Femur (tissue), 1 donor: ENCODE measurements at regions not wholly inside any gene's neighbourhood (a gene's known extent, or its start where the extent isn't known, plus 50 kb on each side); places are given as distances from the start of the nearest gene placed in this dataset.
A peak's percentile ranks its signal among the peaks of the same experiment; 100 is the strongest.
"Not testable (repeated sequence)": the region's sequence is repeated elsewhere in the genome, so short reads cannot be mapped to it uniquely, and the experiment has no call there.

Experiments used
- DNase-seq: peaks from one replicate; pipeline ENCODE4 v3.0.0-alpha.2; 2017

DNA sequence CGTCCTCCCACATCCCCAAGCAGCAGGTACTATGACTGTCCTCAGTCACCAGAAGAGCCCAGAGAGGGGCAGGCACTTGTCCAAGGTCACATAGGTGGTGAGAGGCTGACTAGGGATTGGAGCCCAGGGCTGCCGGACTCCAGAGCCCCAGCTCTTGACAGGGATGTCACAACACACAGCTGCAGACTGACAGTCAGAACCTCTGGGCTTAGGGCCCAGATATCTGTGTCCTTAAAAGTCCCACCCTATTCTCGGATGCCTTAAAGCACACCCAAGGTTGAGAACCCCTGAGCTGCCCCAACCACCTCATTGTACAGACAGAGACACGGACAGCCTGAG is 622.9 kb downstream of the MATN1 start:
- no peak for DNase-seq

GRCh38 chr1:30099587-30100523 is 623.5 kb downstream of the MATN1 start:
- DNase-seq: no peak

DNA sequence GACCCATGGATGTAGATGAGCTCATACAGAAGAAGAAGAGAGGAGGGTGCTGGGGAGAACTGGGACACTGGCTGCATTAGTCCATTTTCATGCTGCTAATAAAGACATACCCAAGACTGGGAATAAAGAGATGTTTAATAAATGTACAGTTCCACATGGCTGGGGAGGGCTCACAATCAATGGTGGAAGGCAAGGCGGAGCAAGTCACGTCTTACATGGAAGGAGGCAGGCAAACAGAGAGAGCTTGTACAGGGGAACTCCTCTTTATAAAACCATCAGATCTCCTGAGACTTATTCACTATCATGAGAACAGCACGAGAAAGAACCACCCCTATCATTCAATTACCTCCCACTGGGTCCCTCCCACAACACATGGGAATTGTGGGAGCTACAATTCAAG is 625.5 kb downstream of the MATN1 start:
- DNase-seq: not testable (repeated sequence)

DNA sequence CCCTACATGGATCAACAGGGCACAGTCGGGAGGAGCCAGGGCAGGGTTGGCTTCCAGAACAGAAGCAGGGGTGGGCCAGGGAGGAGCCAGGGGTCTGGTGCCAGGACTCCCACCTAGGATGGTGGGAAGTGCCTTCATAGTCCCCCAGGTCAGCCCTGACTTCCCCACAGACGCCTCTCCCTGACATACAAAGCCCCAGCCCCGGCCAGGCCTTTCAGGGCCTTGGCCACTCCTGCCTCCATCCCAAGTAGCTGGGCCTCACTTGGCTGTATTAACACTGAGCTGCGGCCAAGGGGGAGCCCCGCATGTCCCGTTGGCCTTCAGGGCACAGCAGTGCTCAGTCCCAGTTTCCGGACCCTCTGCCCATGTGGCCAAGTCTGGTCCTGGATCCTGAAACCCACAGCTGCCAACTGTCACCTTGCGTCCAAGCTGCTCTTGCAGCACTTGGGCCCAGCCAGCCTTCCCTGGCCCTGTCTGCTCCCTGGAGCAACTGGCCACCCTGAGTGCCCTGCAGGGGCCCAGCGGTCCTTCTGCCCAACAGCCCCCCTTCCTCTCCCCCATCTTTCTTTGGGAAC is 627.8 kb downstream of the MATN1 start:
- DNase-seq: no peak

DNA sequence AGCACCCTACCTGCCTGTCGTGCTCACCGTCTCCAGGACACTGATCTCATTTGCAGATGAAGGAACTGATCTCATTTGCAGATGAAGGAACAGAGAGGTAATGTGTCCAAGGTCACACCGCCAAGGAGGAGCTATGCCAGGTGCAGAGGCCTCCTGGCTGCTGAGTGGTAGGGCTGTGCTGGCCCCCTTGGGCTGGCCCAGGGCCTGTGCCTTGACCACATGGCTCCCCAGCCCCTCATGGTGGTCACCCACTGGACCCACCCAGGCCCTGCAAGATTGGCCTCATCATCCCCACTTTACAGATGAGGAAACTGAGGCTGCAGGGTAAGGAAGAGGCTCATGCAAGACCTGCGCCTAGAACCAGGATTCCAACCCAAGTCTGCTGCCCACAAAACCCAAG is 628.3 kb downstream of the MATN1 start:
- DNase-seq: no peak

- DNase-seq: no peak
Observed at GRCh38 chr1:30092051-30092858, 631.1 kb downstream of the MATN1 start.

DNA sequence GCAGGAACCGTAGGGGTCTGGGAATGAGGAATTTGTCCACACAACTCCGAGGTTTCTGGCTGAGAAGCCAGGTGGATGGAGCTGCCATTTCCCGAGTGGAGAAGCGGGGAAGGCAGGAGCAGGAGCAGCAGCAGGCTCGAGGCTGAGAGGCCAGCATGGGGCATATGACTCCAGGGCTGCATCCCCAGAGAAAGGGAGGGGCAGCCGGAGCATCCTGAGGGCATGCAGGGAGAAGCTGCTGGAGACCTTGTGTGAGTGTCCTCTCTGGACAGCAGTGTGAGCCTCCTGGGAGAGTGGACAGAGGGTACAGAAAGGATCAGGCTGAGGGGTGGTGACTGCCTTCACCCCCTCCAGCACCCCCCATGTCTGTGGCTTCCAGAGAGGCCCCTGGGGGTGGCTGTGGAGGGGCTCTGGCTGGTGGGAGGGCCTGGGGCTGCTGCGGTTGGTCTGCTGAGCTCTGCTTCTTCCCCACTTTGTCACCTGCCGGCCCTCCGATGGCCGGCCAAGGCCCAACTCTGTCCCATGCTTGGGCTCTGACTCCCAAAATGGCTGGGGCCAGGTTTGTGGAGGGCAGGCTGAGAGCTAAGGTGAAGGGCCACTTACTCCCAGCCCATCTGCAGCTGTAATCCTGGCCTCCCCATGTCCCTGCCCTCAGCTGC is 633.1 kb downstream of the MATN1 start:
- DNase-seq: no peak

- DNase-seq: no peak
Observed at GRCh38 chr1:30089024-30089430, 634.4 kb downstream of the MATN1 start.

GRCh38 chr1:30088594-30088993 is 634.8 kb downstream of the MATN1 start:
- no peak for DNase-seq

DNA sequence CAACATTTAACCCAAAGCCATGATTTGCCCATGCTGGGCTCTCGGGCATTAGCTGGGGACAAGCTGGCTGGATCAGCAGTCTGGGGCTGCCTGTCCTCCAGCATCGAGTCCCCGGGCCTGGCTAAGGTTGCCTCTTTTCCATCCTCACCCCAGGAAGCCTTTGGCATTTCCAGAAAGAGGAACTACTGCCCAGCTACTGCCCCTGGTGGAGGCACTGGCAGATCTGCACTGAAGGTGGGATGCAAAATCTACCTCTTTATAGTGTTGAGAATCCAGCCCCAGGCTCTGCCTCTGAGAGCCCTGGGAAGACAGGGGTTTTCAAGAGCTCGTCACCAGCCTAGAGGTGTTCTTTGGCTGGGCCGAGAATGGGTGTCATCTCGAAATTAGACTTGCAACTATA is 635.9 kb downstream of the MATN1 start:
- no peak for DNase-seq

DNA sequence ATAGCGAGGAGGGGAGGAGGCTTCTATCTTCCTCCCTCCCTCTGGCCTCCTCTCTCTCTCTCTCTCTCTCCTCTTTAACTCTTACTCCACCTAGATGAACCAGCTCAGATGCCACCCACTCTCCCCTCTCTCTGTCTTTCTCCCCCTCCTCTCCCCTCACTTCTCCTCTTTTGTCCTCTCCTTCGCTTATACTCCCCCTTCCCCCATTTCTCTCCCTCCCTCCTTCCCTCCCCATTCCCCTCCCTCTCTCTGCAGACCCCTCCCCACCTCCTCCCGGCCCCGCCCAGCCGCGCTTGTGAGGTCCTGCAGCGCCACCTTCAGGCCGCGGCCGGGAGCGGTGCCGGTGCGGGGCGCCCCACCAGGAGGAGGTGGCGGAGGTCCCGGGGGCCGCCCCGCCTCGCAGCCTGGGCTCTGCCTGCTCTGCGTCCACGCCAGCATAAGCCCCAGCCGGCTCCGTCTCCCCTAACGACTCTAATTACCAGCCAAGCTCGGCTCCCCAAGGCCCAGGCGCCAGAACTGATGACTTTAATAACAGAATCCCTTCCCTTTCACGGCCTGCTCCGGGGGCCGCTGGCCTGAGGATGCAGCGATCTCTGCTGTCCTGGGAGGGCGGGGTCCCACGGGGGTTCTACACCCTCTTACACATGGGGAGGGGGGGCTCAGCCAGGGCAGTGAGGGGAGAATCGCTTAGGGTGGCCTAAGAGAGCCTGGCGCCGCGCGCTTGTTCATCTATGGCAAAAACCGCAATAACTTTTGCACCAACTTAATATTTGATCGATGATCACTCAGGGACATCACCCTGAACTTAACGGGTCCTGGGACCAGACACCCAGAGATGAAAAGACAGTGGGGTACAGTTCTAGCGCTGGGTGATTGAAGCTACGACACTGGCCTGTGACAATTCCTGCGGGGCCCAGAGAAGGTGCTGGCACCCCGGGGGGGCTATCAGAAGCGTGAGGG is 637.3 kb downstream of the MATN1 start:
- peak; percentile 76 for DNase-seq

DNA sequence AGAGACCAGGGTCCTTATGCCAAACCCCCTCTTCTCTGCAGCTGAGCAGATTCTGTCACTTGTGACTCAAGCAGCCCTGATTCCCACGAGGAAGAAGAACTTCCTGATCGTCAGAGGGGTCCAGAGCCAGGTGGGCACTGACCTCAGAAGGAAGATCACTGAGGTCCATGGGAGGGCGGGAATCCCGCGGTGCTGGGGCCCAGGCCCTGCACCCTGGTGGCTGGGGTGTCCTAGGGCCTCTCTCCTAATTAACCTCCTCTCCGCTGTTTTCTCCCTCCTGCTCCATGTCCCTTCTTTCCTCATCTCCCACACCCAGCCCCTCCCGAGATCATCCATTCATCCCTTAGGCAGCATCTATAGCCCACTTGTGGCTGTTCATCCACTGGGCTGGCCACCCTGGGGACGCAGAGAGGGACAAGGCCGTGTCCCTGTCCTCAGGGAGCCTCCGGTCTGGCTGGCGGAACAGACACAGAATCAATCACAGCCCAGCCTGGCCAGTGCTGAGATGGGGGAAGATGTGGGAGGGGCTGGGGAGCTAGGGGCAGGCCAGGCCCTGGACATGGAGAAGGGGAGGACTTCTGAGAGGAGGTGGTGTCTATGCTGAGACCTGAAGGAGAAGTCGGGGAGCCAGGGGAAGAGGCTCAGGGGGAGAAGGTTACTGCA is 638.3 kb downstream of the MATN1 start:
- DNase-seq: no peak

DNA sequence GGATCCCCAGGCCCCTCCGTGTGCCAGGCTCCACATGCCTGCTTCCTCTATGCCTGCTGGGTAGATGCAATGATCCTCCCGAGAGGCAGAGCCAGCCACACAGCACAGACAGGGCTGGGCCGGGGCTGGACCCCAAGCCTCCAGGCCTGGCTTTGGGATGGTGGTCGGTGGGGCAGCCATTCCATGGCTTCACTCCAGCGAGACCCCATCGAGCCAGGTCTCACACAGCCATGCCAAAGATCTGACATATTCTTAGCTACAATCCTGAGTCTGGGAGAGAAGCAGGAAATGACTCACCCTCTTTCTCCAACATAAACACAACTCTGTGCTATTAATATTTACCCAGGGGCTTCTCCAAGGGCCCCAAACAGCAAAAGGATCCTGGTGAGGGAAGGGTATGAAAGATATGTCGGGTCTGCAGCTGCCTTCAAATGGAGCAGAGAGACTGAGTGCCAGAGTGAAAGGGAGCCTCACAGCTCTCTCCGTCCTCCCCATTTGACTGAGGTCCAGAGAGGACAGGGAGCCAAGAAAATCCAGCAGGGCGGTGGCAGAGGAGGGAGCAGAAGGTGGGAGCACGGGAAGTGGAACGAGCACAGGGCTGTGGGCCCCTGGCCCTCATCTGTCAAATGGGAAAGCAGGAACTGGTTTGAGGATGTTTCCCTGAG is 639.5 kb downstream of the MATN1 start:
- peak; percentile 57 for DNase-seq

DNA sequence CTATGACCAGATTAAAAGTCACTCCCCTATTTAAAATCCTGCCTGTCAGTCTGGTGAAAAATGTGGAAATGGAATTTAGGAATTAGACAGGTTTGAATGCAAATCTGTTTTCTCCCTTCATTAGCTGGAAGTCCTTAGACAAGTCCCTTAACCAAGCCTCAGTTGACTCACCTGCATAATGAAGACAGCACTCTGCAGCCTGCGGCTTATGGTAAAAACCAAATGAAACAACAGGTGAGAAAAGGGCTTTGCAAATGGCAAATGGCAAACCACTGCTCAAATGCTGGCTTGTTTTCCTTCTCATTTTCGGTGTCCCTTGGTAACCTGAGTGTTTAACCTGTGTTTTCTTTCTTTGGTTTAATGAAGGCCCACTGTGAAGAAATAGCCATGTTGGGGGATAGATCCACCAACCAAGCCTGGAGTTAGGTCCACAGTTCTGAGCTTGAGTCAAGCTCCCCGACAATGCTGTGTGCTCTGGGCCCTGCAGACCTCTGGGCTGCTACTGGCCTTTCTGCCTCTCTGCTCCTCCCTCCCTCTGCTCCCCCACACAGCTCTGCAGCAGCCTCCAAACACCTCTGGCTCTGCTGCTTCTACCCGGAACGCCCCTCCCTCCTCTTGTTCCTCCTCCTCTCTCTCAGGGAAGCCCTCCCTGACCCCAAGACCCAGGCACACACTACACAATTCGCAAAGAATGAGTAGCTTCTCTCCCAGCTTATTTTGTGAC is 641.8 kb downstream of the MATN1 start:
- DNase-seq: no peak

GRCh38 chr1:30075916-30076315 is 647.5 kb downstream of the MATN1 start:
- DNase-seq: not testable (repeated sequence)

DNA sequence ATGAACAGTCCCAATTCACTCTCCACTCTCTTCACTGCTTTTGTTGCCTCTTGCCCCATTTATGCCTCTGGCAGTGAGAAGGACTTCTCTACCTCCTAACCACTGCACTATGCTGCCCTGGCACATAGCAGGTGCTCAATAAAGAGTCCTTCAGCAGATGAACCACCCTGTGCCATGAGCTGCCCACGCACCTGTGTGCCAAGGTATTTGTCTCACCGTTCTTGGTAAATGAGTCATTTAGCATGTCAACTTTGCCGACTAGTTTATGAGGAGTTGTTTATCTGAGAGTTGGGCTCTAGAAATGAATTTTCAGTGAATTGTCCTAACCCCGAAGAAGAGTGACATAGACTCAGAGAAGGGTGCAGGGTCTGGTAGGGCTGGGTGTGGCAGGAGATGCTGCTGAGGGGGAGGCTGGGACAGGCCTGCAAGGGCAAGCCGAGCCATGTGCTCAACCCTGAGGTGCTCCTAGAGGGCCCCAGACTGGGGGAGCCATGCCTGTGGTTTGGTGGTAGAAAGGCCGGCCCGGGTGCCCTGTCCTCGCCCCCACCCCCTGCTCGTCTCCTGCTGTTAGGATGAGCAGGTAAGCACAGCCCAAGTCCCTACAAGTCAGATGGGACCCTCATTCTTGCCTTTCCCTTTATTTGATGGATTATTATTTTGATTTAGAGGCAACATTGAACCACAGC is 654.5 kb downstream of the MATN1 start:
- no peak for DNase-seq

DNA sequence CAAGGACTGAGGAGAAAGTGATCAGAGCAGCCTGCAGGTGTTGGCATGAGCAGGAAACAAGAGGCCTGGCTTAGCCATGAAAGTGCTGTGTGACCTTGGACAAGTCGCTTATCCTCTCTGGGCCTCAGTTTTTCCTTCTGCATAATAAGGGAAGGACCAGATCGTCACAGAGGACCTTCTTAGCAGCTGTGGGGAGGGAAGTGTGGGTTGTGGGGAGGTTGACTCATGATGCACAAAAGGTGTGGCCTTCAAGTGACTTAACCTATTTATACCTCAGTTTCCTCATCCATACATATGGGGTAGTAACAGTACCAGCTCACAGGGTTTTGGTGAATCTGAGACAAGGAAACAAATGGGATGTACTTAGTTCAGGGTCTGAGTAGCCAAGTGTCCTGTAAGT is 658.8 kb downstream of the MATN1 start:
- DNase-seq: no peak

DNA sequence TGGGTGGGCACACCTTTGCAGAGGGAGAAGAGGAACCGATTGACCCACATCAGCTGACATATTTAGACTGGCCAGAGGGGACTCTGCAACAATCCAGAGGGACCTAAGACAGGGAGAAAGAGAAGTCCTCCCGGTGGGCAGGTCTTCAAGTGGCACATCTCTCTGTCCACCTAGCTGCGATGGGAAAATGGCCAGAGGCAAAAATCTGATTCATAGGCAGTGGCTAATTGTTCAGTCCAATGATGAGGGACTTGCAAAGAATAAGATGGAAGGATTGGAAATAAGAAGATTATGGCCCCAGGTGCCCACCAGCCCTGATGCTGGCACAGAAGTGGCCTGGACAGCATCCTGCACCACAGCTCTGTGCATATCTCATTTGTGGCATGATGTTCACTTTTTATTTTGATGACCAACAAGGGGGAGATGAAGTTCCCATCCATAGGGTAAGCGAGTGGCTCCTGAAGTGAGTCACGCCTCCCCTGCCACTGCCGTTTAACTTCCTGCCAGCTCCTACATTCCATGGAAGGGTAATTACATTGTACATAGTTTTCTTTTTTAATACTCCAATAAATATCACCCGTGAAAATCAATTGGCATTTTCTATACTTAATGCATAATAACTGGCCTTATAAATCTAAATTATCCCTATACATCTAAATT is 659.6 kb downstream of the MATN1 start:
- no peak for DNase-seq
